IMR-90 (cell line): ENCODE measurements at regions not wholly inside any gene's neighbourhood (a gene's known extent, or its start where the extent isn't known, plus 50 kb on each side); places are given as distances from the start of the nearest gene placed in this dataset.
A peak's percentile ranks its signal among the peaks of the same experiment; 100 is the strongest.

Experiments
- ATAC-seq: fragments of 200-7000 bp; cut with Tn5 transposase; 2 replicates; pipeline ENCODE4 v1.9.1; 2020; ENCODE audit warnings: low read depth, mild to moderate bottlenecking, moderate library complexity
- BruUV-seq: library from RNA; stranded (reverse); fragments of 400-500 nt; replicated peaks from 2 replicates; lab custom pipeline; 2021; lab: Mats Ljungman, UMichigan
- CTCF ChIA-PET: fragments of 300-600 bp; formaldehyde crosslinking; extraction: SDS; loops from one replicate; lab custom pipeline; 2021; ENCODE audit warnings: antibody characterized with exemption; lab: Yijun Ruan, JAX
- POLR2A ChIA-PET: fragments of 300-600 bp; sonication (Branson Sonifier 250); formaldehyde crosslinking; loops from one replicate; lab custom pipeline; 2022; ENCODE audit warnings: antibody characterized with exemption; ENCODE audit not compliant: unreplicated experiment; lab: Charles Lee
- DNase-seq: peaks from one replicate; pipeline ENCODE4 v3.0.0; 2013
- H2AFZ ChIP-seq: replicated peaks from 2 replicates; pipeline ENCODE3; 2013; ENCODE audit warnings: low read length, mild to moderate bottlenecking; ENCODE audit not compliant: poor library complexity
- H2AK5ac ChIP-seq: 2 replicates; pipeline ENCODE4 v1.6.1; 2013; ENCODE audit warnings: low read depth, low read length, inconsistent platforms
- H2AK9ac ChIP-seq: replicated peaks from 2 replicates; pipeline ENCODE3; 2013; ENCODE audit warnings: mild to moderate bottlenecking, low read depth, low read length, moderate library complexity; ENCODE audit not compliant: poor library complexity
- H2BK120ac ChIP-seq: 2 replicates; pipeline ENCODE4 v1.6.1; 2013; ENCODE audit warnings: low read depth, low read length, inconsistent platforms
- H2BK15ac ChIP-seq: 3 replicates; pipeline ENCODE4 v1.6.1; 2013; ENCODE audit warnings: low read depth, low read length, inconsistent platforms
- H2BK20ac ChIP-seq: 2 replicates; pipeline ENCODE4 v1.6.1; 2013; ENCODE audit warnings: low read depth, mild to moderate bottlenecking, inconsistent platforms, low read length, moderate library complexity
- H2BK5ac ChIP-seq: 2 replicates; pipeline ENCODE4 v1.6.1; 2013; ENCODE audit warnings: mild to moderate bottlenecking, low read depth, low read length, inconsistent platforms; ENCODE audit not compliant: poor library complexity, severe bottlenecking
- H3K14ac ChIP-seq: replicated peaks from 2 replicates; pipeline ENCODE4 v1.6.1; 2013; ENCODE audit warnings: low read depth, low read length, inconsistent platforms
- H3K18ac ChIP-seq: 2 replicates; pipeline ENCODE4 v1.6.1; 2013; ENCODE audit warnings: low read depth, low read length, control low read depth
- H3K23ac ChIP-seq: 2 replicates; pipeline ENCODE4 v1.6.1; 2013; ENCODE audit warnings: low read depth, low read length, inconsistent platforms
- H3K27ac ChIP-seq: 2 replicates; pipeline ENCODE4 v1.5.1; 2013; ENCODE audit warnings: mild to moderate bottlenecking, control low read depth, low read length; ENCODE audit not compliant: insufficient read depth
- H3K27me3 ChIP-seq: 2 replicates; pipeline ENCODE4 v1.6.1; 2013; ENCODE audit warnings: low read length; ENCODE audit not compliant: control insufficient read depth, insufficient read depth
- H3K36me3 ChIP-seq: 2 replicates; pipeline ENCODE4 v1.6.1; 2013; ENCODE audit warnings: low read length, mixed read lengths; ENCODE audit not compliant: control insufficient read depth, insufficient read depth
- H3K4ac ChIP-seq: 2 replicates; pipeline ENCODE4 v1.6.1; 2013; ENCODE audit warnings: low read depth, low read length, inconsistent platforms
- H3K4me1 ChIP-seq: 2 replicates; pipeline ENCODE4 v1.6.1; 2013; ENCODE audit warnings: low read length, mixed read lengths; ENCODE audit not compliant: control insufficient read depth, insufficient read depth
- H3K4me2 ChIP-seq: 2 replicates; pipeline ENCODE4 v1.6.1; 2013; ENCODE audit warnings: low read depth, mild to moderate bottlenecking, control low read depth, low read length, moderate library complexity
- H3K4me3 ChIP-seq: 2 replicates; pipeline ENCODE4 v1.5.1; 2013; ENCODE audit warnings: low read depth, mild to moderate bottlenecking, control low read depth, low read length, moderate library complexity; ENCODE audit not compliant: insufficient read depth
- H3K56ac ChIP-seq: 2 replicates; pipeline ENCODE4 v1.6.1; 2013; ENCODE audit warnings: low read length, inconsistent platforms; ENCODE audit not compliant: insufficient read depth; ENCODE audit errors: extremely low read depth
- H3K79me1 ChIP-seq, 2 experiments: 2 replicates each; pipeline ENCODE4 v1.6.1; 2013; ENCODE audit warnings: low read length in 2 of 2, inconsistent platforms in 1 of 2, low read depth in 1 of 2
- H3K9ac ChIP-seq: 2 replicates; pipeline ENCODE4 v1.6.1; 2013; ENCODE audit warnings: low read depth, low read length, control low read depth
- H3K9me1 ChIP-seq: 2 replicates; pipeline ENCODE4 v1.6.1; 2013; ENCODE audit warnings: low read length, inconsistent platforms; ENCODE audit not compliant: insufficient read depth
- H3K9me3 ChIP-seq: 2 replicates; pipeline ENCODE4 v1.6.1; 2013; ENCODE audit warnings: low read length; ENCODE audit not compliant: control insufficient read depth, insufficient read depth
- H4K20me1 ChIP-seq: 2 replicates; pipeline ENCODE4 v1.6.1; 2013; ENCODE audit warnings: low read length, inconsistent platforms; ENCODE audit not compliant: insufficient read depth
- H4K5ac ChIP-seq: 2 replicates; pipeline ENCODE4 v1.6.1; 2013; ENCODE audit warnings: mild to moderate bottlenecking, low read depth, low read length, control low read depth
- H4K8ac ChIP-seq, 2 experiments: 2 replicates each; pipeline ENCODE4 v1.6.1; 2013; ENCODE audit warnings: low read depth in 2 of 2, low read length in 2 of 2, control low read depth in 1 of 2, inconsistent platforms in 1 of 2
- H4K91ac ChIP-seq: 2 replicates; pipeline ENCODE4 v1.6.1; 2013; ENCODE audit warnings: low read depth, low read length, inconsistent platforms; ENCODE audit not compliant: insufficient read depth
- BHLHE40 ChIP-seq: fragments of 150-350 bp; IDR thresholded peaks from 2 replicates; pipeline ENCODE4 v1.6.1; 2016; ENCODE audit warnings: mild to moderate bottlenecking, low read depth, low read length
- CEBPB ChIP-seq: IDR thresholded peaks from 2 replicates; pipeline ENCODE4 v1.6.1; 2012; ENCODE audit warnings: low read depth, low read length, improper control_type of control experiment
- CHD1 ChIP-seq: IDR thresholded peaks from 2 replicates; pipeline ENCODE4 v1.6.1; 2012; ENCODE audit warnings: low read depth, low read length, improper control_type of control experiment
- MXI1 ChIP-seq: IDR thresholded peaks from 2 replicates; pipeline ENCODE4 v1.6.1; 2012; ENCODE audit warnings: low read depth, mild to moderate bottlenecking, low read length, moderate library complexity, borderline replicate concordance
- NFE2L2 ChIP-seq: fragments of 150-350 bp; IDR thresholded peaks from 2 replicates; pipeline ENCODE4 v1.6.1; 2016; ENCODE audit warnings: low read depth, mild to moderate bottlenecking, low read length
- POLR2A ChIP-seq: IDR thresholded peaks from 2 replicates; pipeline ENCODE4 v1.6.1; 2012; ENCODE audit warnings: mild to moderate bottlenecking, low read depth, low read length
- RAD21 ChIP-seq: IDR thresholded peaks from 2 replicates; pipeline ENCODE4 v1.6.1; 2012; ENCODE audit warnings: low read length, improper control_type of control experiment
- RCOR1 ChIP-seq: IDR thresholded peaks from 2 replicates; pipeline ENCODE4 v1.6.1; 2012; ENCODE audit warnings: mild to moderate bottlenecking, low read length, improper control_type of control experiment; ENCODE audit not compliant: insufficient replicate concordance
- RFX5 ChIP-seq: IDR thresholded peaks from 2 replicates; pipeline ENCODE4 v1.8.0; 2012; ENCODE audit warnings: low read depth, mild to moderate bottlenecking, low read length, moderate library complexity
- SMC3 ChIP-seq: fragments of 150-350 bp; IDR thresholded peaks from 2 replicates; pipeline ENCODE4 v1.6.1; 2016; ENCODE audit warnings: low read depth, mild to moderate bottlenecking, antibody characterized with exemption, low read length, moderate library complexity
- USF2 ChIP-seq: fragments of 150-350 bp; IDR thresholded peaks from 2 replicates; pipeline ENCODE4 v1.6.1; 2017; ENCODE audit warnings: mild to moderate bottlenecking, antibody characterized with exemption, low read length, low read depth
- WGBS, 2 experiments: methylation state at CpG; one replicate each; pipeline versions ENCODE4 v1.1.5 to v1.1.7; 2013; ENCODE audit warnings: missing lambda C conversion rate in 2 of 2; ENCODE audit not compliant: insufficient read length in 1 of 2; ENCODE audit errors: extremely low coverage in 2 of 2; 5-methylcytosine and 5-hydroxymethylcytosine counted together
- dilution Hi-C: fragments of 300-500 bp; cut with HindIII; formaldehyde crosslinking; loops from one replicate; pipeline ENCODE4 v1.14.3; 2018; ENCODE audit warnings: low sequenced_read_pairs; ENCODE audit not compliant: unreplicated experiment
- in situ Hi-C: fragments of 300-500 bp; cut with MboI; formaldehyde crosslinking; loops from 3 replicates; pipeline ENCODE4 v1.14.3; 2019; ENCODE audit warnings: low sequenced_read_pairs, inconsistent platforms, mixed read lengths
- intact Hi-C: fragments of 100-400 bp; cut with micrococcal nuclease; formaldehyde crosslinking; loops from 2 replicates; pipeline ENCODE4 v1.10.0; 2022
- TF ChIP-seq, protein P1 (sequence below): conservative IDR thresholded peaks from 2 replicates; pipeline ENCODE4 v1.5.1; 2012; ENCODE audit warnings: mild to moderate bottlenecking, low read depth, low read length, improper control_type of control experiment
- TF ChIP-seq, protein P2 (sequence below): fragments of 150-350 bp; IDR thresholded peaks from 2 replicates; pipeline ENCODE4 v1.6.1; 2016; ENCODE audit warnings: low read depth, mild to moderate bottlenecking, low read length, moderate library complexity, borderline replicate concordance

DNA sequence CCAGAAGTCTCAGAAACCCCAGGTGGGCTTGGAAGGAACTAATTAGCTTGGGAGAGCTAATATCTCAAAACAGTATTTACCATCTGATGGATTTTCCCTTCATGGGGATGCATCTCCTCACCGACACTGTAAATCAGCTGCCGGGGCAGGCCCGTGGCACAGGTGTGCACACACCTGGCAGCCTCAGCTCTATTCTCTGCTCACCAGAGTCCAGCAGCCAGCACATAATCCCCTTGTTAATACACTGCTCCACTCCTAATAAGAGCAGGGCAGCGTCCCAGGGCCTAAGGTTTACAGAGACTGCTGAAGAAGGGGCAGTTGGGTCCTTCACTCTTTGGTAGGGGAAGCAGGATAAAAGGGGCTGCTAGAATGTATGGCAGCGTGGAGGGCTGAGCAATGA, 200.0 kb downstream of the TOMM20 start:
- H3K14ac ChIP-seq, result peak overlapping the region; percentile 30; the same call in 1 of the 2 replicates
- H3K27ac ChIP-seq, result no peak overlapping the region
- no peak for DNase-seq
- ChIA-PET CTCF (interaction anchor here (0.5 kb wide), 1 partner anchor 75 kb away, joined by 3 read pairs; no protein-coding TSS in a partner anchor), POLR2A (no interaction called here)
- no peak overlapping the region for H3K9ac ChIP-seq
- H4K20me1 ChIP-seq, result no peaks in the 10 kb centered on the region
- peak overlapping the region; percentile 2 for H2AFZ ChIP-seq
- no peak overlapping the region for H3K4me2 ChIP-seq
- no peak overlapping the region for H3K4me3 ChIP-seq
- no peak overlapping the region for H3K23ac ChIP-seq
- peak overlapping the region; percentile 48; the same call in 1 of the 2 replicates for H2BK20ac ChIP-seq
- intact Hi-C loops (loop anchor here (5.0 kb wide), 1 partner anchor 316 kb away; the partner anchor contains the start of gene IRF2BP2), in situ Hi-C loops (no loop called here), dilution Hi-C loops (no loop called here)
- no TSS peak for BruUV-seq
- no peaks in the 10 kb centered on the region for H3K27me3 ChIP-seq
- no peak overlapping the region for H4K5ac ChIP-seq
- H4K8ac ChIP-seq, result peak overlapping the region in 1 of 2 experiments; percentile 40; a peak in 1 of 4 replicates
- no peak overlapping the region for H2BK5ac ChIP-seq
- H2AK9ac ChIP-seq, result no peak overlapping the region
- peak overlapping the region; percentile 13; the same call in 1 of the 2 replicates for H4K91ac ChIP-seq
- H2BK15ac ChIP-seq, result peak overlapping the region; percentile 83; the same call in 1 of the 3 replicates
- no peak for ATAC-seq
- TF ChIP-seq SMC3, result no peak
- TF ChIP-seq CHD1, result no peak
- no peak for TF ChIP-seq RCOR1
- TF ChIP-seq RAD21, result no peak
- TF ChIP-seq POLR2A, result no peak
- TF ChIP-seq CEBPB, result no peak
- no peak for TF ChIP-seq MXI1
- TF ChIP-seq, protein P1, sequence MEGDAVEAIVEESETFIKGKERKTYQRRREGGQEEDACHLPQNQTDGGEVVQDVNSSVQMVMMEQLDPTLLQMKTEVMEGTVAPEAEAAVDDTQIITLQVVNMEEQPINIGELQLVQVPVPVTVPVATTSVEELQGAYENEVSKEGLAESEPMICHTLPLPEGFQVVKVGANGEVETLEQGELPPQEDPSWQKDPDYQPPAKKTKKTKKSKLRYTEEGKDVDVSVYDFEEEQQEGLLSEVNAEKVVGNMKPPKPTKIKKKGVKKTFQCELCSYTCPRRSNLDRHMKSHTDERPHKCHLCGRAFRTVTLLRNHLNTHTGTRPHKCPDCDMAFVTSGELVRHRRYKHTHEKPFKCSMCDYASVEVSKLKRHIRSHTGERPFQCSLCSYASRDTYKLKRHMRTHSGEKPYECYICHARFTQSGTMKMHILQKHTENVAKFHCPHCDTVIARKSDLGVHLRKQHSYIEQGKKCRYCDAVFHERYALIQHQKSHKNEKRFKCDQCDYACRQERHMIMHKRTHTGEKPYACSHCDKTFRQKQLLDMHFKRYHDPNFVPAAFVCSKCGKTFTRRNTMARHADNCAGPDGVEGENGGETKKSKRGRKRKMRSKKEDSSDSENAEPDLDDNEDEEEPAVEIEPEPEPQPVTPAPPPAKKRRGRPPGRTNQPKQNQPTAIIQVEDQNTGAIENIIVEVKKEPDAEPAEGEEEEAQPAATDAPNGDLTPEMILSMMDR, result no peak
- no peak for TF ChIP-seq NFE2L2
- no peak for TF ChIP-seq BHLHE40
- no peak for TF ChIP-seq USF2
- no peak for TF ChIP-seq RFX5
- TF ChIP-seq, protein P2, sequence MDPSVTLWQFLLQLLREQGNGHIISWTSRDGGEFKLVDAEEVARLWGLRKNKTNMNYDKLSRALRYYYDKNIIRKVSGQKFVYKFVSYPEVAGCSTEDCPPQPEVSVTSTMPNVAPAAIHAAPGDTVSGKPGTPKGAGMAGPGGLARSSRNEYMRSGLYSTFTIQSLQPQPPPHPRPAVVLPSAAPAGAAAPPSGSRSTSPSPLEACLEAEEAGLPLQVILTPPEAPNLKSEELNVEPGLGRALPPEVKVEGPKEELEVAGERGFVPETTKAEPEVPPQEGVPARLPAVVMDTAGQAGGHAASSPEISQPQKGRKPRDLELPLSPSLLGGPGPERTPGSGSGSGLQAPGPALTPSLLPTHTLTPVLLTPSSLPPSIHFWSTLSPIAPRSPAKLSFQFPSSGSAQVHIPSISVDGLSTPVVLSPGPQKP, result no peak
- peak overlapping the region; percentile 68 for H3K4ac ChIP-seq
- peaks cover 18% of the 10 kb centered on the region for H3K4me1 ChIP-seq
- H3K36me3 ChIP-seq, result no peaks in the 10 kb centered on the region
- no peaks in the 10 kb centered on the region for H3K9me3 ChIP-seq
- peaks cover 25% of the 10 kb centered on the region for H3K9me1 ChIP-seq
- no peaks in the 10 kb centered on the region; a peak in 1 of 4 replicates for H3K79me1 ChIP-seq
- peak overlapping the region; percentile 77; the same call in 1 of the 2 replicates for H2BK120ac ChIP-seq
- peak overlapping the region; percentile 23; the same call in 1 of the 2 replicates for H2AK5ac ChIP-seq
- H3K18ac ChIP-seq, result no peak overlapping the region
- no peak overlapping the region for H3K56ac ChIP-seq
- WGBS, 2 experiments, result no CpG with 5 or more reads among the region's 5 CpGs
